Activated CD4-positive, alpha-beta T cell treated with anti-CD3 and anti-CD28 coated beads, Interleukin-2, amount 50 U/mL, for 4 hours (primary cell): ENCODE measurements at regions not wholly inside any gene's neighbourhood (a gene's known extent, or its start where the extent isn't known, plus 50 kb on each side); places are given as distances from the start of the nearest gene placed in this dataset.

ENCODE experiments used
- DNase-seq, 2 experiments: peaks; one replicate each; pipeline ENCODE4 v3.0.0-alpha.2; 2020

DNA sequence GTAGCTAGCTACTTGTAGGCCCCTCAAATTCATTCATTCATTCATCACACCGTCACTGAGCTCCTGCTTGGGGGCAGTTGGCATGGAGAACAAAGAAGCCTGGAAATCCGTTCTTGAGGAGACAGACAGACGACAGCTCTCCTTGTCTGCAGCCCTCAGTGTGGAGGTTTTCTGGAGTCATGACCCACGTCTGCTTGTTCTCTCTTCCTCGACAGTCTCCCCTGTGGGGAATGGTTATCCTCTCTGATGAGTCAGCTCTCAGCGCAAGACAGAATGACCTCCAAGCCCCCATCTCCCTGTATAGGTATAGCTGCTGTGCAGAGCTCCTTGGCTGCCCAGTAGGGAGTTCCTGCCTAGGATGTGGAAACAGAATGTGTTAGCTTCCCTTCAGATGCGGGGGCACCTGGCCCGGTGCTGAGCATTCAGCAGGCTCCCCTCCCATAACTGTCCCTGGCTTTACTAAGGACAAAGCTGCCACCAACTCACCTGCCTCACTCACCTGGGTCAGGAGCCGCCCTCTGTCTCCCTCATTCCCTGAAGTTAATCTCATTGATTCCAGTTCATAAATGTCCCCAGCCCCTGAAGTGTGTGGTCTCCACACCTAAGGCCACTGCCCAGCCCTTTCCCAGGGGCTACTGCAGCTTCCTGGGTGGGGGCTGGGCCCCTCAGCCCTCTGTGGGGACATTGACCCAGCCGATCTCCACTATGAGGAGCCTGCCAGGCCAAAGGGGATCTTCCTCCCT lies 124.7 kb downstream of the ACKR3 start:
- no peak for DNase-seq

DNA sequence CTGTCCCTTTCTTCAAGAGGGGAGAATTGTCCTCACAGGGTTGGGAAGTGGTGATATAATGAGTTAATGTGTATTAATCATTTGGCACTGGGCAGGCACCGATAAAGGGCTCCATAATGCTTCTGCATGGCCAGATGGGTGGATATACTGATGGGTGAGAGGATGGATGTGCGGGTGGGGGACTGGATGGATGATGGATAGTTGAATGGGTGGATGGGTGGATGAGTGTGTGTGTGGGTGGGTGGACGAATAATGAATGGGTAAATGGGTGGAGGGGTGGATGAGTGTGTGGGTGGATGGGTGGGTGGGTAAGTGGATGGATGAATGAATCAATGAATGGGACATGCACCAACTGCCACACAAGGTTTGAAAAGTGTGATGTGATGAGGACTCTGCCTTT lies 127.2 kb downstream of the ACKR3 start:
- no peak for DNase-seq

DNA sequence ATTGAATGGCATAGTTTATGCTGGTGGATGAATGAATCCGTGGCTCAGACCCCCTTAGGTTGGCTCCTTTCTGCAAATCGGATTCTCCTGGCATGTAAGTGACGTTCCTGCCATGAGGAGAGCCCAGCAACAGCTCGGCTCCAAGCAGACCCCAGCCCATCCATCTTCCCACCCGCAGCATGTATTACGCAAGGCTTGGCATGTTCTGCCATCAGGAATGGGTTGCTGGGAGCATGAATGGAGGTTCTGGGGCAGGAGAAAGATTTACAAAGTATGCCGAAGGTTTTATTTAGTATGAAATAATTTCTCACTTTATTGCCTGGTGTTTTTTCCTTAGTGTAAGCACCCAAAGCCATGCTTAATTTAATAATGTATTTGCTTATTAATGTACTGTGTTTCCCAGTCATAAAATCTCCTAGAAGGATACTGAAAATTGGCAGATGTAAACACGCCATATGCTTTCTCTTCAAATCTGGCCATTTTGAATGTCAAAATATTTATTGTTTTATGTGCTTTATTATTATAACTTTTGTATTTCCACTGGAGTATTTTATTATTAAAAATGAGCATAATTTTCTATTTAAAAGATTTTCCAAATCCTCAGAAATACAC lies 128.5 kb downstream of the ACKR3 start:
- DNase-seq: no peak

DNA sequence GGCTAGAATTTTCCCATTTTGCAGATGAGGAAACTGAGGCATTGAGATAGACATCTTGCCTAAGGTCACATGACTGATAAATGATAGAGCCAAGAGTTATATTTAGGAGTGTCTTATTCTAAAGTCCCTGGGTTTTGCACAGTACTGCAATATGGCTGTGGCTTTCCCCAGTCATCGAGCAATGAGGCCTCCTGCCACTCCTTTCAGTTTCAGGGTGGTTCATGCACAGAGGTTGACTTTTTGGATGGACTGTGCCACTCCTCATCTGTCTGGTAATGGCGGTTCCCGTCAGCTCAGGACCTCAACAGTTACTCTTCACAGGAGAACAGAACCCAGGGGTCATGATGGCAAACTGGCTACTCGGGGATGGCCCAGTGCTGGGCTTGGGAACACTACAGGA lies 131.1 kb downstream of the ACKR3 start:
- DNase-seq: no peak

DNA sequence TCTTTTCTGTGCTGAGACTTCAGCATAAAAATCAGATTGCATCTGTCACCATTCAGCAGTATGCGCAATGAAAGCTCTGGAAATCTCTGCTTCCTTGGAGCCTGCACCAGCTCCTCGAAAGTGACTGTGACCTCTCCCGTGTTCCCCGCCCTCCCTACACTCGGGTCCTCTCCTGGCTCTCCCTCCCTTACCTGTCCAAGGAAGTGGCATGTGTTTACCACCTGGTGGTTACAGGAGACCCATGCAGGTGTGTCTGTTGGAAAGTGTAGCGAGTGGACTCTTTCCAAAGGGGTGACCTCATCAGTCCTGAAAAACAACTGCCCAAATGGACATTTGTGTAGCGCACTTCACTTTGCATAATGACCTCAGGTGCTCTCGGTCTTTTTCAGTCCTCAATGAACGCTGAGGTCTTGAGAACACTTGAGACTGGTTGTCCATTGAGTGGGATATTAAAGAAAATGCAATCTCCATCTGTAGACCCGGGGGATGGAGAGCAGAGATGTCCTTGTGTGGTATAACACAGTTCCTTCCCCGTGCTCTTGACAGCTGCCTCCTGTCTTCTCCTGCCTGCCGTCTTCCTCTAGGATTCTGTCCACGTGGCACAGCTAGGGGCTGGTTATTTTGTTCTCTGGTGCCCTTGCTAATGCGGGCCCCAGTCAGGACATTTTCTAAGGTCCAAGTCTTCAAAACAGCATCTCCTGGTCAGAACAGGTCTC lies 133.2 kb downstream of the ACKR3 start:
- no peak for DNase-seq

DNA sequence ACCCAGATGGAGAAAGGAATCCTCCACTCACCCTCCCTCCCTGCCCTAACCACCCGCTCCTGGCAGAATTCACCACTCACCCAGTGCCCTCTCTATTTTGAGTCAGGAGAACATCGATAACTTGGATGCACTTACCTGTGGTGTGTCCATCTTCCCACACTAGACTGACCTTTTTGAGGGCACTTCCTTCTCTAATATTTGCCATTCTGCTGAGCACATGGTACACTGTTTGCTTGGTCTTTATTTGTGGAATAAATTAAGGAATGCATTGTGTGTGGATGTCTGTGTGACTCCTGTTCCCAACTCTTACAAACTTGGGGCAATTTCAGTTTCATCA lies 133.7 kb downstream of the ACKR3 start:
- DNase-seq: no peak

DNA sequence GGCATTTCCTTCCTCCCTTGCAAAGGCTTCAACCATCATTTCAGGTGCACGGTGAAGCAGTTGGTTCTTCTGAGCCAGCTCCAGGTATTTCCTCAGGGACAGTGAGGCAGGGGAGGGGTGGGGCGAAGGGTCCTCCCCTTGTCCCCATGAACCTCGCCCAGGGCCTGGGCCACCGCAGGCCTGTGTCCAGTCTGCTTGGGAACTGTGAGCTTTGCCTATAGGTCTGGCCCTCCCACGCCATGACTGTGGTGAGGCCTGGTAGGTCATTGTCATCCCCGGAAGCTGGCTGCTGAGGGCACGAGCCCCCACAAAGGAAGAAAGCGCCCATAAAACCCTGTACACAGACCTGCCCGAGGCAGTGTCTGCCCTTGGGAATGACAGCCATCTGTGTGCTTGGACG lies 134.3 kb downstream of the ACKR3 start:
- DNase-seq: no peak

DNA sequence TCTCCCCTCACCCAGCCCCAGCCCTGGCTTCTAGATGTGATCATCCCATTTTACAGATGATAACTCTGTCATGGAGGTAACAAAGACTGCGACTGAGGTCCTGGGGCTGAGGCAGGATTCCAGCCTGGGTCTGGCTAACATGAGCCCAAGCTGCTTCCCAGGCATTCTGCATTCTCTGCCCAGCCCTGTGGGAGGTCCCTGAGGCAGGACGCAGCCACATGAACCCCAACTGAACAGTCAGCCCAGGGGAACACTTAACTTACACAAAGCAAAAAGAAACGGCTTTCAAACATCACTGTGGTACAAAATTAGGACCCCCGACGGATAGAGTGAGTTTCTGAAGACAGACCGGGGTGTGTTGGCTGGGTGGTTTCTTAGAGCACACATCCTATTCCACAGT lies 135.3 kb downstream of the ACKR3 start:
- DNase-seq: no peak

DNA sequence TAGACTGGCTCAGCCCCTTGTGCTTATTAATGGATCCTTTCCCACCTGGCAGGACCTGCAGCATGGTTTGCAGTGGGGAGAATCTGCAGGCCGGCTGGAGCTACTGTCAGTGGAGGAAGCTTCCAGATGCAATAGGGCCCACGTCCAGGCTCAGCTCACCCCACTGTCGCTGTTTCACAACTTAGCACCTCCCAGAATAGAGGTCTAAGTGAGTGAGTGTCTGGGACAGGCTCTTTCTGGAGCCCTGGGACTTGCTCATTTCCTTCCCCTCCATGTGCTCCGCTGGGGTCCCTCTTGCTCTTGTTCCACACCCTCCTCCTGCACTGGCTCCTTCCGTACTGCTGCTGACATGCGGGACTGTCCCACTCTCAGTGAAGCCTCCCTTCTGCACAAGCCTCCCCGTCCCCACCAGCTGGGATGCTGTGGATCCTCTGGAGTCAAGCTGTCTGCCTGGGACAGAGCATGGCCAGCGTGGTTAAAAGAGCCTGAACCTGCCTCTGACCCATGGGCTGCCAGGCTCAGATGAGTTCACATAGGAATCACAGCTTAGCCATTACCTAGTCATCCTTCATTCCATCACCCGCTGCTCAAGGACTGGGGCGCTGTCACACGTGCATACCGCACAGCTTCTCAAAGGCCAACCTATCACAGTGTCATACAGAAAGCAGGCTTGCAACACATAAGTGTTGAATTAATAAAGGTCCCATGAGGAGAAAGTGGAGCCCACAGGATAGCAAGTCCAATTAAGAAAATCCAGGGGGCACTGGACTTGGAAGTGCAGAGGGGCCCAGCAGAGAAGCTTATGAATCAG lies 135.9 kb downstream of the ACKR3 start:
- no peak for DNase-seq

DNA sequence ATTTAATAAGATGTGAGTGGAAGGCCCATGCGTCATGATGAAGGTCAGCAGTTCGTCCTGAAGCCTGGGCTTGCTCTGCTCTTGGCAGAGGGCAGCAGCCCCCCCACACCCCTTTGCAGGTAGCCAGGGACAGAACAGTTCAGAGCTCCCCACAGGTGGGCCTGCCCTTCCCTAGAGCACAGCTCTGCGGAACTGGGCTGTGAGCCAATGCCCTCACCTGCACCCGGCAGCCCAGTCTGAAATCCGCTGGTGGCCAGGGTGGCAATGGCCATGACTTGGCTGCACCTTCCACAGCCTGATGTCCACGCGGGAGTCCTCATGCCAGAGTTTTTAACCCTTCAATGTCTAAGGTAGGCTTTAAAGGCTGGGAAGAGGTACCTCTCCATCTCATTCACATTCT lies 136.7 kb downstream of the ACKR3 start:
- no peak for DNase-seq

DNA sequence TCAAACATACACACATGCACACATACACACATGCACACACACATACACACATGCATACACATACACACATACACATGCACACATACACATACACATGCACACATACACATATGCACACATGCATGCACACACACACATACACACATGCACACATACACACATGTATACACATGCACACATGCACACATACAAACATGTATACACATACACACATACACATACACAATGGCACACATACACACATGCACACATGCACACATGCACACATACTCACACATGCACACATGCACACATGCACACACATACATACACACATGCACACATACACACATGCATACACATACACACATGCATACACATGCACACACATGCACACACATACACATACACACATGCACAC lies 137.2 kb downstream of the ACKR3 start:
- no peak for DNase-seq

DNA sequence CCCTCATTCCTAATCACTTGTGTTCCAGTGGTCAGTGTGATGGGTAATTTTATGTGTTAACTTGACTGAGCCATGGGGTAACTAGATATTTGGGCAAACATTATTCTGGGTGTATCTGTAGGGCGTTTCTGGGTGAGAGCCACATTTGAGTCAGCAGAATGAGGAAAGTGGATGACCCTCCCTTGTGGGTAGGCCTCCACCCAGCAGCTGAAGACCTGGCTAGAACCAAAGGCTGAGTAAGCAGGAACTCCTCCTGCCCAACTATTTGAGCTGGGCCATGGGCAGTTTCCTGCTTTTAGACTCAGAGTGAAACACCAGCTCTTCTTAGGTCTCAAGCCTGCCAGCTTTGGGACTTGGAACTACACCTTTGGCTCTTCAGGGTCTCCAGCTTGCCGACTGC lies 141.8 kb downstream of the ACKR3 start:
- DNase-seq: no peak

DNA sequence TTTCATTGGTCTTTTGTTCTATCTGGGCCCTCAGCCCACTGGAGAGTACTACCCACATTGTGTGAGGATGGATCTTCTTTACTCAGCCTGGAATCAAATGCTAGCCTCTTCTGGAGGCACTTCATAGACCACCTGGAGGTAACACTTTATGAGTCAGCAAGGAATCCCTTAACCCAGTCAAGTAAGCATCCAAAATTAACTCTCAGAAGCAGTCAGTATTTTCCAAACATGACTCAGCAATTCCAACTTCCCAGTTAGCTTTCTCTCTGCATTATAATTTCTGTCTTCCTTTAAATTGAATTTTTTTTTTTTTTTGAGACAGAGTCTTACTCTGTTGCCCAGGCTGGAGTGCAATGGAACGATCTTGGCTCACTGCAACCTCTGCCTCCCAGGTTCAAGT lies 142.7 kb downstream of the ACKR3 start:
- DNase-seq: no peak

DNA sequence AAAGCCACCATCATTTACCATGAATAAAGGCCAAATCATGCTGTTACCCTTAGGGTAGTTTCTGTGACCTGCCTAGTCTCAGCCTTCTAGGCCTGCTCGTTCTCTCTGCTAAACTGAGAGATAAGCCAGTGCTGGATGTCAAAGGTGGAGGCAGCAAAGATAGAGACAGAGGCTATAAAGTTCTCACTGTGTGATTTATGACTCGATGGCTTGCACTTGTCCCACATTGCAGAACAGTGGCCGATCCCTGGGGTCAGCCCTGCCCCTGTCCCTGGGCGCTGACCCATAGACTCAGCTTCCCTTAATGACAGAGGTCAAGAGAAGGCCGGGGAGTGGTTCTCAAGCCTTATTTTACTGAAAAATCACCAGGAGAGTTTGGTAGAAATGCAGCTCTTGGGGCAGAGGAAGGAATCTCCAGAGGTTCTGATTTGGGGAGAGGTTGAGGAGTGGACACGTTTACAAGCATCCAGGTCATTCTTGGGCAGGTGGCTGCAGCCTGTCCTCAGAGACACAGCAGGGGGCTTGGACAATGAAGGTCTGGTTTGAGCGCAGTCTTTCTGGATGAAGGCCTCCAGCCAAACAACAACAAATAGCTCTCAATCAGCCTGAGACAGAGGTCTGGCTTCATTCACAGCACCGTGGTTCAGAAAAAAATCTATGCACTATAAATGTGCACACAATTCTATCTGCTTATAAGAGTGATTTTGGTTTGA lies 143.5 kb downstream of the ACKR3 start:
- DNase-seq: no peak

DNA sequence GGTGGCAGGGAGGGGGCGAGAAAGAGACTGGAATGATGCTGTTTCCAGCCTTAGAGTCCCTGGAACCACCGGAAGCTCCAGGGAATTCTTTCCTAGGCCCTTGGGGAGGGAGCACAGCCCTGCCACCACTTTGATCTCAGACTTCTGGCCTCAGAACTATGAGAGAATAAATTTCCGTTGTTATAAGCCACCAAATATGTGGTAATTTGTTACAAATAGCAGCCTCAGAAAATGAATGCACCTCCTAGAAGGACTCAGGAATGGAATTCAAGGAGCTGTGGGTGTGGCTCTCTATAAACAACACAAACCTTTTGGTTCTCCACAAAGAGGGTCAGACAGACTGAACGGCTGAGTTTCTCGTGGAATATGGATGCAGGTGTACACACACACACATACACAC lies 144.5 kb downstream of the ACKR3 start:
- DNase-seq: no peak

DNA sequence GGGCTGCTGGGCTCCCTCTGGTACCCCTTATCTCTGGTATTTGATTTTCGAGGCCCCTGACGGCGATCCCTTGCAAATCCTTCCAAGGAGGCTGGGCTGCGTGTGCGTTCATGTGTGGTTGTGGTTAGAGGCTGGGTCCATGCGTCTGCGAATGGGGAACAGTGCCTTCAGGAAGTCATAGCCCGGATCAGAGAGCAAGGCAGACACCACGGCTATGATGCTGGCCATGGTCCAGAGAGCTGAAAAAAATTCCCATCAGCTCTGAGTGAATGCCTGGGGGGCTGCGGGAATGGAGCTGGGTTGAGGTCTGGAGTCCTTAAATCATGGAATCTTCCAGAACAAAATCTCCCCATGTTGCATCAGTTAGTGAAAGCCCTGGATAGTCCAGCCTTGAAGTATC lies 145.5 kb downstream of the ACKR3 start:
- no peak for DNase-seq

DNA sequence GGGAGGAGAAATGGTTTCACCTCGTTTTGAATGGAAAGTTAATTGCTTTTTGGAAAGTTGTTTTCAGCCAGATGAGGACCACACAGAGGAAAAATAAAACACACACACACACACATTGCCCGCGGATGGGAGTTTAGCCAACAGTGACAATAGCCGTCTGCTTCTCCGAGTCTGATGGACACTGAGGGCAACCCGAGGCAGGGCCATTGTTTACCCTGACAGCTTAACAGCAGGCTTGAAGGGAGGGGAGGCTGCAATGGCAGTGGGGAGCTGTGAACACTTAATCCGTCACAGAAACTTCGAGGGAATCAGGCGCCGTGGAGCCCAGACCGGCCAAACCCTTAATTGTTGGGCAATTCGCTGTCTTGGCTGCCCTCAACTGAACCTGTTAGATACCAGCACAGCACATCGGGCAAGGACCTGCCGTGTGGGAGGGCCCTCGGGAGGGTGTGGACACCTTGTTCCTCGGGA lies 145.9 kb downstream of the ACKR3 start:
- DNase-seq: no peak

DNA sequence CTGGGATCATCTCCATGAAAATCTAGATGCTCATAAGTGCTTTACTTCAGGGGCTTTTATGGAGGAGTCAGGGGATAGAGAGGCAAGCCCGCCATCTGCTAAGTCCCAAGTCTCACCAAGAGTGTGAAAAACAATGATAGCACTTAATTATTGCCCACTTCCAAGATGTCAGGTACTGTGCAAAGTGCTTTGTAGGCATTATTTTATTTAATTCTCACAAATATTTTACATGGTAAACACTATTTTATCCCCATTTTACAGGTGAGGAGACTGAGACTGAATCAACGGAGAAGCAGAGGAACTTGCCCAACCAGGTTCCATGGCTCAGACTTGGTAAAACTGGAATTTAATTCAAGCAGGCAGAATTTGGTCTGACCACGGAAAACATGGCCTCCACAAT lies 147.5 kb downstream of the ACKR3 start:
- DNase-seq: no peak

DNA sequence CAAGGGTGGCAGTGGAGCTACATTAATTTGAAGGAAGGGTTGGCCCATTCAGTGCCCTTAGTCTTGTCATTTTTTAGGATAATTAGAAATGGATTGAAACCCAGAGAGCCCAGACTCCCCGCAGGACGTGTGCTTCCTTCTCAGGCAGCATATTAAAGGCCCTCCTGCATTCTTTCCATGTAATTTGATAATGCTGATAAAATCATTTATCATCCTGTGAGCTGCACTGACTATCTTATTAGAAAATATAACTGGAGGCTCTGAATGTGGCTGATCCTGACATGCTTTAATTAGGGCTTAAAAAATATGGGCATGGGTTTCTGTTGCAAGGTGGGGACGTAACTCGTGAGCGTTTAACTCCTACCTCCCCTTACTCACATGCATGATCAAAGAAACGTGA lies 148.1 kb downstream of the ACKR3 start:
- no peak for DNase-seq

DNA sequence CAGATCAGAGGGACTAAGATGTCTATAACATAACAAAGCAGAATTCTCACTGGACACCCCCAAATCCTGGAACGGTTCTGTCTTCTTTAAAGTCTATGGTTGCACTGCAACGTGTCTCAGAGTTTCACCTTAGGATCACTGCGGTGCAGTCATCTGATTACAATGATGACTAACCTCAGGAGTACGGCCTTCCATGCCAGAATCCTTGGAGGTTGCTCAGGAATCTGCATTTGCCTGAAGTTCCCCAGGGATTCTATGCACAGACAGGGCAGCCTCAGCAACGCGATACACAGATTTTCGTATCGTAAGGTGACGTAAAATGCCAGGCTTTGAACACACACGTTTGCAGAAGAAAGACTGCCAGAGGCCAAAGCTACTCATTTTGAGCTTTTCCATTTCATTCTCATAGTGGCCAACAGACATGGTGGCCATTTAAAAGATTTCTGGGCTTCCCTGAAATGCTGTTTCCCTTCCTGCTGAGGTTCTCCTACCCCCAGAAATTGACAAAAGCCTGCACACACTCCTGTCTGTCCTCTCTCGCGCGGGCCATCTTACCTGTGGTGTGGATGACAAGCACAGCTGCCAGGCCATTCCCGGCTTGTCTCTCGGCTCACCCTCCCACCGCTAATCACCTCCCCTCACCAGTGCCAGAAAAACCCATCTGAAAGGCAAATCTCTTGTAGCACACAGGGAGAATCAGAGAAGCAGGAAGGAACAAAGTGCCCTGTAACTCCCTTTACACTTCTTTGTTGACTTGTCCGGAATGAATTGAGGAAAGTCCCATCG lies 148.8 kb downstream of the ACKR3 start:
- DNase-seq: no peak

DNA sequence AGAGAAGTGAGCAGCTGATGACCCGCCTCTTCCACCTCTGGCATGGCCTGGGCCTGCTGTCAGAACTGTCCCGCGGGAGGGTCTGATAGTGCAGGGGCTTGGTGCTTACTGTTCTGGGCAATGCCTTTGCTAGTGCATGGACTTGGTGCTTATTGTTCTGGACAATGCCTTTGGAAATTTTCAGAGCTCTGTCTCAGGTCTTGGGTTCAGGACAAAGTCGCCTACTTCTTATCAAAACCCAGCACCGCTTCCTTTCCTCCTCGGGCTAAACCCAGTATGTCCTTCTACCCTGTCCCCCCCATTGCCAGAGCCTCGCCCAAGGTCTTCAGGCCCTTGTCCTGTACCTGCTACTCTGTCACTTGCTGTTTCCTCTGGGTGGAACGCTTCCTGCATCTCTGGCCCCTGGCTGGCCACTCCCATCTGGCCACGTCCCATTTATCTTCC lies 149.6 kb downstream of the ACKR3 start:
- no peak for DNase-seq

DNA sequence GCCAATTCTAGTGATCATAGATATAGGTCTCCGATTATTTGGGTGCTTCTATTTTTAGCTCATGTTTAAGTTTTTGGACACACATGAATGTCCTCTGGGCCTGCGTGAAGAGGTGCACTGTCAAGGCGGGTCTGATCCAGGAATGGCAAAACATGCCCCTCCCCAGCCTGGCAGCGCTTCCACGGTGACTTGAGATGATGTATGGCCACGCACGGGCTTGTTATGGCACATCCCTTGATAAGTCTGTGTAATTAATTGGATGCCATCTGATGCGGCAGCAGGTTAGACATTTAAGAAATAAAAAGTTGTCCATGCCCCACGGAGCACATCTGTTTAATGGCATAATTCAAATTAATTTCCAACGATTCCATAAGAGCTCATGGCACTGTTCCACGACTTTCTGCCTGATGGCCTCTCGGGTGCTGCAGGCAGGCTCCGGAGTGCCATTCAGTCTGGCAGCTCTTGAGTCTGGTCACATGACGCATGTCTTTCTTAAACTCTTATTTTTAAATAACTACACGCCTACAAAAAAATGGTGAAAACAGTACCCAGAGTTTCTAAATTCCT lies 151.4 kb downstream of the ACKR3 start:
- no peak for DNase-seq
